ENCODE measurements at regions not wholly inside any gene's neighbourhood (a gene's known extent, or its start where the extent isn't known, plus 50 kb on each side); places are given as distances from the start of the nearest gene placed in this dataset.

- TF ChIP-seq POLR2A (IDR thresholded peaks at IDR 0.05; ENCODE audit: low read depth, low read length) (no peak), POLR2AphosphoS5 (IDR thresholded peaks at IDR 0.05; ENCODE audit: low read depth, low read length) (no peak), TAF1 (IDR thresholded peaks at IDR 0.05; ENCODE audit: borderline replicate concordance, low read depth, low read length) (no peak)
Observed at GRCh38 chr6:147137986-147138385, 66.2 kb upstream of the STXBP5 start.

All from GM12892 (cell line).